GM18867 (cell line): ENCODE measurements at regions not wholly inside any gene's neighbourhood (a gene's known extent, or its start where the extent isn't known, plus 50 kb on each side); places are given as distances from the start of the nearest gene placed in this dataset.
A peak's percentile ranks its signal among the peaks of the same experiment; 100 is the strongest.
"Not testable (repeated sequence)": the region's sequence is repeated elsewhere in the genome, so short reads cannot be mapped to it uniquely, and the experiment has no call there.

Source experiments
- ATAC-seq: cut with Tn5 transposase; IDR thresholded peaks from one replicate; pipeline ENCODE4 v1.9.1; 2021; ENCODE audit warnings: mild to moderate bottlenecking, moderate library complexity; ENCODE audit not compliant: unreplicated experiment

DNA sequence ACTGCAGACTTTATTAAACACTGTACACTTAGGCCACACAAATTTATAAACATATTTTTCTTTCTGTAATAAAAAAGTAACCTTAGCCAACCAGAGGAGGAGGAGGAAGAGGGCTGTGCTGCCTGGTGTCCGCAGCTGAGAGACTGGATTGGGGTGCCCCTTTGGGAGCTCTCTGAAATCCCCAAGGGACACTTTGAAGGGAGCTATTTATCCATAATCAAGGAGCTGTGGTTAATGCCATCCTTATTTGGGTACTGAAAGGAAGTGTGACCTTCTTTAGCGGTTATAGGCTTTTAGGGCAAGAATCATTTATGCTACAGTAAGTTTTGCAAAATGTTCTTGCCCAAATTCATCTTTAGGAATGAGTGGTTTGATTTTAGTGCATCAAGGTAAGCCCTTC is 125.8 kb downstream of the RASSF10 start:
- no peak for ATAC-seq

DNA sequence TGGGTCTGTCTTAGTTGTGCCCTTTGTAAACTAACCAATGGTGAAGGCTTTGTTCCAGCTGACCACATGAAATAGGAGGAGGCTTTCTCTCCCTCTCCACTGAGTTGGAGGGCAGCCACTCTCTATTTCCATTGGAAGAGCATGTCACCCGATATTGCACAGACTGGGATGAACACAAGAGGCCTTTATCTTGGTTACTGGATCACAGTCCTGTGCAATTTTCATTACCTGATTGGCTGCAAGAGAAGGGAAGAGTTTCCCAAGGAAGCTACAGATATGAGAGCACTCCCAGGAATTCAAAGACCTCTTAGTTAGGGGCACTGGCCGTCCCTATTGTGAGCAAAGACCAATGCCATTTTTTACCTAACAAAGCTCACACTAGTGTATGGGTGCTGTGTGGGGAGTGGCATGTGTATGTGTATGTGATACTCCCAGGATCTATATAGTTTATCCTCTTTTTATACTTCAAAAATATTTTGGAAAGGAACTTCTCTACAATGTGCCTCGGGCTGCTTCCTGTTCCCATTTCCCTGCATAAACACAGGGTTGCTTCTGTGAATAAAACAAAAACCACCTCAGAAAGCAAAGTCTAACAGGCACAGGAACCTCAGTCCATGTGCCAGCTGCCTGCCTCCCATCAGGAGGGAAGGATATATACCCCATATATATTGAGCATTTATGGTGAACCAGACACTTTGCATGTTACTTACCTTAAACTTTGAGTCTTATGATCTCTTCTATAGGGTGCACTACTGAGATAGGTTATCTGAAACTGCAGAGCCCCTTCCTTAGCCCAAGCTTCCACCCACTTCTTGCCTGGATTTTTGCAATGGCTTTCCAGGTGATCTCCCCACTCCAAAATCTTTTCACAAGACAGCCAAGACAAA is 126.5 kb downstream of the RASSF10 start:
- no peak for ATAC-seq

DNA sequence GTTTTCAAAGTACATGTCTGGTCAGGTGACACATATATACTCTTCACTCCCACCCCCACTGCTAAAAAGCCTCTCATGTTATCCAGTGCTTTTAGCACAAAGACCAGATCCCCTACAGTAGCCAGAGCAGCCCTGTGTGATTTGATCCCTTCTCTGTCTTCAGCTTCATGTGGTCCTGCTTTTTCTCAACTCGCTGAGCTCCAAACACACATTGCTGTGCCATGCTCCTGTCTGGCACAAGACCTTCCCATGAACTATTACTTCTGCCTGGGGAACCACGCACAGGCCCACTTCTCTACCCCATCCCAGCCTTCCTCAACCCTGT is 127.1 kb downstream of the RASSF10 start:
- no peak for ATAC-seq

DNA sequence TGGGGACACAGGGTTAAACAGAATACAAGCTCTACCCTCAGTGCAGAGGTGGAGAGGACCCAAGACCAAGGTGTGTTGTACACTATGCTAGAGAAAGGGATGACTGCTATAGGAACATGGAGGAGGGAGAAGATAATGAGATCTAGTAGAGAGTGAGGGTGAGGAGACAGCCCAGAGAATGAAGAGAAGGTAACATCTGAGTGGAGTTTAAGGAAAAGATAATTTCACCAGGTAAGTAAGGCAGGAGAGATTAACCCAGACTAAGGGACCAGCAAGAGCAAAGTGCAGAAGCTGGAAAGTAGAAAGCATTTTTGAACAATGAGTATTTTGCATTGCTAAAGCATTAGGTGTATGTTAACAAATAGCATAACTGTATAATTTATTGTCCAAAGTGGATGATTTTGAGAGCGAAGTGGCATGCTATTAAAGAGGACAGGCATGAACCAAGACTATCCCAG is 128.8 kb downstream of the RASSF10 start:
- ATAC-seq = no peak

DNA sequence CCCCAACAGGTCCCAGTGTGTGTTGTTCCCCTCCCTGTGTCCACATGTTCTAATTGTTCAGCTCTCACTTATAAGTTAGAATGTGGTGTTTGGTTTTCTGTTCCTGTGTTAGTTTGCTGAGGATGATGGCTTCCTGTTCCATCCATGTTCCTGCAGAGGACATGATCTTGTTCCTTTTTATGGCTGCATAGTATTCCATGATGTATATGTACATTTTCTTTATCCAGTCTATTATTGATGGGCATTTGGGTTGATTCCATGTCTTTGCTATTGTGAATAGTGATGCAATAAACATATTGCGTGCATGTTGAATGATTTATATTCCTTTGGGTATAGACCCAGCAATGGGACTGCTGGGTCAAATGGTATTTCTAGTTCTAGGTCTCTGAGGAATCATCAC is 130.0 kb downstream of the RASSF10 start:
- ATAC-seq = not testable (repeated sequence)

DNA sequence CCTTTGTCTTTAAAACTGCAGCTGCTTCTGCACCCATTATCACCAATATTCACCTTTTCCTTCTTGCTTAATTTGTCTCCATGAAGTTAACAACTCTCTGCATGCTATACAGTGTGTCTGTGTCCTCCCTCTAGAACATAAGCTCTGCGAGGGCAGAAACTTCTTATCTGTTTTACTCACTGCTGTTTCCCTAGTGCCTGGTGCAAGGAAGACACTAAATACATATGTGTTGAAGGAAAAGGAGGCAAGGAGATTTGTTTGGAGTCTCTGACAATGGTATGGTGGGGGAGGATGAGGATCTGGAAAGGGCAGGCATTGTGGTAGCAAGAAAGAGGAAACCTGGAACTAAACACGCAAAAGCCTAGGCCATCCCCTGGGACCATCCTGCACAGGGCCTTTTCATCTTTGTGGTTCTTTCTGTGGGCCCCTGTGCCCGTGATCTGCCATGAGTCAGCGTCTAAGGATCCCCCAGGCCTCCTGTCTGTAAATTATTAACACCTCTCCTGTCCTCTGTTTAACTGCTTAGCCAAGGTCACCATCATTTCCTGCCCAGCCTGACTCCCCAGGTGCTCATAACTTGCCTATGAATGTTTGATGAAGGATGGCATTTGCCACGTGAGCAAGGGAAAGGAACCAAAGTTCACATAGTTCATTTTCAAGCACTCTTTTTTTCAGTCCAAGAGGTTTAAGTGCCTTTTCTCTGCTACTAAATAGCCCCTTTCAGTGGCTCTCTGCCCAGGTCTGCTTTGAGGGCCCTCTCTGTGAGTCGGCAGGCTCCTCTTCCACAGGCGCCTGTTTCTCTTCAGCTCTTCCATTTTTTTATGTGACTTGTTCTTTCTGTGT is 131.1 kb downstream of the RASSF10 start:
- ATAC-seq = peak; percentile 70

DNA sequence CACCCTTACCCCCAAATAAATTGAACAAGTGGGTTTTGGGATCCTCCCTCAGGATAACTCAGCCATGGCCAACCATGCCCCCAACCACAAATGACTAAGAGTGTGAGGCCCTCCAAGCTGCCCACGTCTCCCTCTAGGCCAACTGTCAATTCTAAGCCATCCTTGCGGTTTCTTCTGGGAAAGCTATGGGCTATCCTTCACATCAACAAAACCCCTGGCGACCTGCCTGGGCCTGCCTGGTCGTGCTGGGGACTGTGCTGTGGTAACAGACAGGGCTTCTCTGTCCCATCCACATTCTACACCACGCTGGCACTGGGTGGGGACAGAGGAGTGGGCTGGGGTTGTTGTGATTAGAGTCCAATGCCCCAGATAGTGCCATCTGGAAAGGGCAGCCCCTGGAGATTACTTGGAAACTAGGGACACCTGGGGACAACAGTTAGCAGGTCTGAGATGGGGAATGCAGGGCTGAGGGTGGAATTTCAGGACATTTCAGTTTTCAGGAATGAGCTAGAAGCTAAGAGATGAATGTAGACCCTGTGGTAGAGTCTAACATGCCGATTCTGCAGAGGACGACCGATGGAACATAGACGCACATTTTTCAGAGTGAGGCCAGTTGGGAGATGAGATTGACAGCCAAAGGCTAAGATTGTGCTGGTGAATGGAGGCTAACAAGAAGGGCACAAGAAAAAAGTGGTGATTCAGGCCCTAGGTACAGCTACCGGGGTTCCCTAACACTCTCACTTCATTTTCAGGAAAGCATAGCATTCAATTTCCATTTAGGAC is 131.9 kb downstream of the RASSF10 start:
- ATAC-seq = peak; percentile 29

DNA sequence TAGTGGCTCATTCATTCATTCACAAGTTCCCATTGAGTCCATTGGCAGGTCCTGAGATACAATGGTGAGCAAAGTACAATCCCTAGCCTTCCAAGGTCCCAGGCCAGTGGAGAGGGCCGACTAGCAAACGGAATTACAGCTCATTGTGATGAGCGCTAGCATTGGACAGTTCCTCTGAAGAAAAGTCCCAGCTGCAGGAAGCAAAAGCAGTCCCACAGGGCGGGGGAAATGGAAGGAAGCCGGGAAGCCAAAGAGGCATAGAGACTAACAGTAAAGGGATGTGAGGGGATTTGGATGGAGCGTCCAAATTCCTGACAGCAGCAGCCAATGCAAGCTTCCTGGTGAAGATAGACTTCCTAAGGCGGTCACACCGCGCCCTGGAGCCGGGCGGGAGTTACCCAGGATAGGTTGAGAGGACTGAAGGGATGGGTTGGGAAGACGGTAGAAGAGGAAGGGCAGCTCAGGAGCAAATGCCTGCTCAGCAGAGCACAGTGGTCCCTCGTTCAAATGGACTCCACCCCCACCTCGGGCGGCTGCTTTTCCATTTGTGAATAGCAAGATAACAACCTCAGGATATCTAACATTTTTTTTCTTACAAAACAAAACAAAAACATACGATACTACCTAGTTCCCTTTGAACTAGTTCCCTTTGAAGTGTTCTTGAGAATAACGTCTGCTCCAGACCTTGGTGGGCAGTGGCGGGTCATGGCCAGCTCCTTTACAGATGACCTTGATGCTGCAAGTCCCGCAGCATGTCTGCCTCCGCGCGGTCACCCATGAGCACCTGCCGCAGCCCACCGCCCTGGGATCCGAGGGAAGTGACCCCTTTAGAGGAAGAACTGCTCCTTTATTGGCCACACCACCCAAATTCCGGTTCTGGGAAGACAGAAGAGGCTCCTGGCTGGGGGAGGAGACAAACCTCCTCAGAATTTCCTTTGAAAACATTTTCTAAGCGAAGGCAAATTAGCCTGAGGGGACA is 132.9 kb downstream of the RASSF10 start:
- no peak for ATAC-seq

DNA sequence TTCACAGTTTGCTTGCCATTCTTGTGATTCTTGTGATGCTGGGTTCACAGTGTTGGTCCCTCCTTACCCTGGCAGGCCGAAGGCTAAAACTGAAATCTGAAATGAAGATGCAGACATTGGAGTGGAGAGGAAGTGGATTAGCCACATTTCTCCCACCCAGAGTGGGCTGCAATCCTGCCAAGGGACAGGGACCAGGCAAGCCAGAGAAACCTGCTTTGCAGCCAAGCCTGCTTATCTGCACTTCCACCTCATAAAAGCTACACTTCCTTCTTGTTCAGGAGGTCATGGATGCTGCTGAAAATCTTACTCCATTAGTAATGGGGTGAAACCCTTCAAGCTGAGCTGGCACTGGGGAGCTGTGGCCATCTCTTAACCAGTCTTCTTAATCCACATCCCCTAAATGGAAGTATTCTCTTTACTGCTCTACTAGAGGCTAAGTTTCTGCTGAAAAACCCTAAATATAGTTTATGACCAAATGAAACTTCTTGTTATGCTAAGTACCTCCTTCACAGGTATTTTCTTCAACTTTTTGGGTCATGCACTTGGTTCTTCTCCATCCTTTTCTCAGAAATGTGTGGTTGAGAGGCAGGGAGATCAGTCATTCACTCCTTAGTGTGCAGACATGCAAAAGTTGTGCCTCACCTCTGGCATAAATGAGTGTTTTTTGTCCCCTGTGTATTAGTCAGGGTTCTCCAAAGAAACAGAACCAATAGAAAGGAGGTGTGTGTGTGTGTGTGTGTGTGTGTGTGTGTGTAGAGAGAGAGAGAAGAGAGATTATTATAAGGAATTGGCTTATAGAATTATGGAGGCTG is 133.9 kb upstream of the BMAL1 start:
- ATAC-seq = no peak

DNA sequence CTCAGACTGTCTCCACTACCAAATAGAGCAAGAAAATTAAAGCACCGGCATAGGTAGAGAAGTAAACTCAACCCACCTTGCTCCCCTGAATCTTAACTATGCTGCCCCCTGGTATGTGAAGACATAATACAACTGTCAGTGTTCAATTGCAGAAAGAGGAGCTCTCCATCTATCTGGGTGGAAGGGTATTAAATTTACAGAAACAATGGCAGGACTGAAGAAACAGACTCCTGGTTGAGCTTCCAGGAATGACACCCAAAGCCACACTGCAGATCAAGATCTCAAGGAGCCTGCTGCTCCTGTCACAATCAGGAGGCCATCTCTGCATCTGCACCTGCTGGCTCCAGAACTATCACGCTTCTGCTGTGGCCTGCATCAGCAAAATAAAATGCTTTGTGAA is 132.1 kb upstream of the BMAL1 start:
- ATAC-seq = no peak

DNA sequence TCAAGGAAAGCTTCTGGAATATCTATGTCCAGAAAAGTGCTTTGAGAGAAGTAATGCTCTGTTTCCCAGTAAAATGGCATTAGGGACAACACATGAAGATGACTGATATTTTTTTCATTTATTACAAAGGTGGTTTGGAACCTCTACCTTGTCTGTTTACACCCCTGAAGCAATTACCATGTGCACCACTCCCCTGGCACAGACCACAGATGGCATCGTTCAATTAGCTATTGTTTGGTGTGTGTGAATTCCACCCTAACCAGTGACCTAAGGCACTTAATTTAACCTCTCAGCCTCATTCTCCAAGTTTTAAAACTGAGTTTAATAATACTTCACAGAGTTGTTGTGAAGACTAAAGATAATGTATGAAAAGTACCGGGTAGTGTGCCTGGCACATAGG is 127.6 kb upstream of the BMAL1 start:
- no peak for ATAC-seq

DNA sequence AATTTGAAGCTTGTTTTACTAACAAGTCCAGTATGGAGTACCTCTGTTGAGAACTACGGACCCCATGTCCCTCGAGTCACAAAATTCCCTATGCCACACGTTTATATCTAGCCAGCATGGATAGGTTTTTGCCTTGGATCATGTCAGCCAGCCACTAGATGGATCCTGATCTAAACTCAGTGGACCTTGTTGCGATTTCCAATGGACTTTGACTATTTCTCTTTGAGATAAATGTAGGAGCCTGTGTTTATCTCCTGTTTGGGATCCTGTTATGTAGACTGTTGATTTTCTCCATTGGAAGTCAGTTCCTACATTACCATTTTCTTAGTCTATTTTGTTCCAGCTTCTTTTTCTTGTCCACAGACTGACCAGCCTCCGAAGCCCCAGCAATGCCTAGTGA is 127.1 kb upstream of the BMAL1 start:
- no peak for ATAC-seq

DNA sequence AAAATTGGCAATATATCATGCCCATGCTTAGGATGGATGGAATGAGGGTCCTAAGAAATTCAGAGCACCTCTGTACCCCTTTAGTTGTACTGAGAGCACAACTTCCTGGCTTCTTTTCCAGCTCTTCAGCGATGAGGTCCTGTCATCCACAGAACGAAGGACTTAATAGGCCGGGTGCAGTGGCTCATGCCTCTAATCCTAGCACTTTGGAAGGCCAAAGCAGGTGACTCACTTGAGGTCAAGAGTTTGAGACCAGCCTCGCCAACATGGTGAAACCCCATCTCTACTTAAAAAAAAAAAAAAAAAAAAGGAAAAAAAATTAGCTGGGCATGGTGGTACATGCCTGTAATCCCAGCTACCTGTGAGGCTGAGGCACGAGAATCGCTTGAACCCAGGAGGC is 125.3 kb upstream of the BMAL1 start:
- ATAC-seq = no peak

DNA sequence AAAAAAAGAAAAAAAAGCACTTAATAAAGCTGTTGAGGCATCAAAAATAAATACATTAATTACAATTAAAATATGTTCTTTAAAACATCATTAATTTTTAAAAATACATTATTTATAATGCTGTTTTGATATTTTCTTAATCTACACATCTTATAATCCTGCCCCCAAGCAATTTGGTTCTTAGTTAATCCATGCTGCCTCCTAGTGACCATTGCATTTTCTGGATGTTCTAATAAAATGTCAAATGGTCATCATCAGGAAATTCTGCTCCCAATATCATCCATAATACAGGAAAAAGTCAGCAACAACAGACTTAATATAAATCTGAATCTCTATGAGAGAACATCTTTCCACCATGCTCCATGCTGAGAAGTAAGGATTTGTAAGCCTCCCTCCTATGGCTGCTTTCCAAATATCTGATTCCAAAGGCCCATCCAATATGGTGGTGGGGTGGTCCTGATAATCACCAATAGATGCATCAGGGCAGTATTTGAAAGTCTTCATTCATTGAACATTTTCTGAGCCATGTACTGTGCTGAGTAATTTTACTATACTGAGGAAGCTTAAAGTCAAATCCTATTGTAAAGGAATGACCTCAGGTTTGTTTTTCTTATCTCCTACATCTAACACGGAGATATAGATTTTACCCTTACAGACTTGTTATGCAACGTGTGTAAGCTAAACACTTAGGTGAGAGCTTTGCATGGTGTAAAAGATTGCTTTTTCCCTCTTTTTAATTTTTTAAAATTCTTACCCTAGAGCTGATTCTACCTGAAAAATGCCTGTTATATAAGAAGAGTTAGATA is 124.7 kb upstream of the BMAL1 start:
- ATAC-seq = no peak

DNA sequence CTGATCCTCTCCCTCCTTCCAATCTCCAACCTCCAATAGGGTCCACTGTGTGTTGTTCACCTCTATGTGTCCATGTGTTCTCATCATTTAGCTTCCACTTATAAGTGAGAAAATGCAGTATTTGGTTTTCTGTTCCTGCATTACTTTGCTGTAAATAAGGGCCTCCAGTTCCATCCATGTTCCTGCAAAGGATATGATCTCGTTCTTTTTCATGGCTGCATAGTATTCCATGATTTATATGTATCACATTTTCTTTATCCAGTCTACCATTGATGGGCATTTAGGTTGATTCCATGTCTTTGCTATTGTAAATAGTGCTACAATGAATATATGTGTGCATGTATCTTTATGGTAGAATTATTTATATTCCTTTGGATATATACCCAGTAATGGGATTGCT is 123.2 kb upstream of the BMAL1 start:
- ATAC-seq = not testable (repeated sequence)

DNA sequence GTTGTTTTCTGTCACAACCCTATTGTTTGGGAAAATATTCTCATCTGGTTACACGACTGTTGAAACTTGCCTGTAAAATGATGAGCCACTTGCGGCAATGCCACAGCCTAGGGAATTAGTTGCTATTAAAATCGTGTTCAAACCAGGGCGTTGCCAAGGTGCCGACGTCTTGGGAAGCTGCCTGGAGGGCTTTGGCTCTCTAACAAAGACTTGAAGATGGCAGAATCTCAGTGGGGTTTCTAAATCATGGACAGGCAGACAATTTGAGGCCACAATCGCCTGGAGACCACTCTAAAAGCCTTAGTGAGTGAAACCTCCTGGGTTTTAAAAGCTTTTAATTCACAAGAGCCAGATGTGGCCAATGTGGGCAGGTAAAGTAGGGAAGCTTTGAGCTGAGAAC is 117.2 kb upstream of the BMAL1 start:
- no peak for ATAC-seq

DNA sequence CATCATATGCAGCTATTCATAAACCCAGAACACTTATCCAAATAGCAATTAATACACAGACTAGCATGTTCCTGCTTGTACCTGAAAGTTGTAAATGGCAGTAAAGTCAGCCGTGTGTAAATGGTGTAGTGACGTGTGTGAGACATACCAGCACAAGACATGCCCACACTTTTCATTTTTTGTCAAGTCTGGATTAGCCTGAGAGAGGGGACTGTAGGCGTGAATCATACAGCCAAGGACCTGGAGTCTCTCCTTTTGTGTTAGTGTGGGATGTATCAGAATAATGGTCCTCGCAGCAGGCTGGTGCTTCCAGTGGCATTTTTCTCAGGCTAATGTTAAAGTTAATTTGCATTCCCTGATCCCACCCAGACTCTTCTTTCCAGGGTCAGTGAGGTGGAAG is 116.8 kb upstream of the BMAL1 start:
- no peak for ATAC-seq

DNA sequence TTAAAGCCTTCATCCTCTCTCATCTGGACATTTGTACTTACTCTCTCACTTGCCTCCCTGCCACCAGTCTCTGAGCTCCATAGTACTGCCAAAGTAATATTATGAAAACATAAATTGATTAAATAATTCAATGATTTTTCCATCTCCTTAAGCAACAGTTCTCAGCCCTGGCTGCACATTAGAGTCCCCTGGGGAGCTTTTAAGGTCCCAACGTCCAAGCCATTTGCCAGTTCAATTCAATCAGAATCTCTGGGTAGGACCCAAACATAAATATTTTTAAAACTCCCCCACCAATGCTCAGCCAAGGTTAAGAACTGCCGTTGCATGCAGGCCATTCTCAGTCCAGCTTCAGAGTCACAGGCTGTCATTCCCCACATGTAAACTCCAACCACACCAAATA is 114.4 kb upstream of the BMAL1 start:
- no peak for ATAC-seq

DNA sequence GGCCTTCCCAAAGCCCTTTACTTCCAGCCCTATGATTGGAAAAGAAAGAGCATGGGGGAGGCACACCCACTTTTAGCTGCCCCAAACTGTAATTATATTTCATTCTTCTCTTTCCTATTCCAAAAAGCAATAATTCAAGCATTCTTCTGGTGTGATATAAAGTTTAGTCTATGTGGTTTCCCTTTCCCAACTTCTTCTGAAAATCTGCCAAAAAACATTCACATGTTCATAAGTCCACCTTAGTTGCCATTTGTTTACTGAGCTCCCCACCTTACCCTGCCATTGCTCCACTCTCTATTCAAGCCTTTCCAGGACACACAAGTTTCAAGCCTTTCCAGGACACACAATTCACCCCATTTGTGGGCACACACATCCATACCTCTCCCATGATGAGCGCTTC is 111.6 kb upstream of the BMAL1 start:
- ATAC-seq = no peak
